Limb (tissue), 2 donors: ENCODE measurements at regions not wholly inside any gene's neighbourhood (a gene's known extent, or its start where the extent isn't known, plus 50 kb on each side); places are given as distances from the start of the nearest gene placed in this dataset.
A peak's percentile ranks its signal among the peaks of the same experiment; 100 is the strongest.
"Not testable (repeated sequence)": the region's sequence is repeated elsewhere in the genome, so short reads cannot be mapped to it uniquely, and the experiment has no call there.

Experiments
- DNase-seq, 2 donors: peaks; one replicate each; pipeline ENCODE4 v3.0.0-alpha.2; 2016; ENCODE audit errors: extremely low spot score in 2 of 2

GRCh38 chr3:145248928-145249327 is 912.1 kb downstream of the PLOD2 start:
- DNase-seq = no peak

- DNase-seq = no peak
These were observed 909.7 kb downstream of the PLOD2 start for GRCh38 chr3:145251311-145251710.

- not testable (repeated sequence) for DNase-seq
These were observed 903.0 kb downstream of the PLOD2 start for GRCh38 chr3:145257967-145258366.

GRCh38 chr3:145259166-145259880 is 901.7 kb downstream of the PLOD2 start:
- no peak for DNase-seq

- DNase-seq = not testable (repeated sequence)
These were observed 897.5 kb downstream of the PLOD2 start for GRCh38 chr3:145263458-145263857.

- no peak for DNase-seq
These were observed 894.6 kb downstream of the PLOD2 start for GRCh38 chr3:145266368-145266767.

GRCh38 chr3:145269106-145269505 is 891.9 kb downstream of the PLOD2 start:
- DNase-seq = no peak

- DNase-seq = peak in 1 of 2 donors; percentile 86
These were observed 888.3 kb downstream of the PLOD2 start for GRCh38 chr3:145272684-145273083.

GRCh38 chr3:145282505-145282904 is 878.5 kb downstream of the PLOD2 start:
- no peak for DNase-seq

- DNase-seq = no peak
These were observed 874.0 kb downstream of the PLOD2 start for GRCh38 chr3:145286937-145287336.

GRCh38 chr3:145290010-145290409 is 871.0 kb downstream of the PLOD2 start:
- DNase-seq = no peak

- no peak for DNase-seq
These were observed 866.4 kb downstream of the PLOD2 start for GRCh38 chr3:145294572-145294971.

- DNase-seq = no peak
These were observed 853.7 kb downstream of the PLOD2 start for GRCh38 chr3:145307272-145307671.

- no peak for DNase-seq
These were observed 847.2 kb downstream of the PLOD2 start for GRCh38 chr3:145313751-145314150.

- not testable (repeated sequence) for DNase-seq
These were observed 844.7 kb downstream of the PLOD2 start for GRCh38 chr3:145316253-145316652.

GRCh38 chr3:145326666-145327065 is 834.3 kb downstream of the PLOD2 start:
- no peak for DNase-seq

- DNase-seq = not testable (repeated sequence)
These were observed 827.6 kb downstream of the PLOD2 start for GRCh38 chr3:145333427-145333826.

- DNase-seq = no peak
These were observed 827.1 kb downstream of the PLOD2 start for GRCh38 chr3:145333931-145334330.

GRCh38 chr3:145355206-145355605 is 805.8 kb downstream of the PLOD2 start:
- no peak for DNase-seq

- no peak for DNase-seq
These were observed 803.5 kb downstream of the PLOD2 start for GRCh38 chr3:145357453-145357852.

GRCh38 chr3:145359040-145359439 is 801.9 kb downstream of the PLOD2 start:
- DNase-seq = no peak

GRCh38 chr3:145368748-145369147 is 792.2 kb downstream of the PLOD2 start:
- no peak for DNase-seq

- no peak for DNase-seq
These were observed 790.1 kb downstream of the PLOD2 start for GRCh38 chr3:145370870-145371269.

- DNase-seq = no peak
These were observed 783.7 kb downstream of the PLOD2 start for GRCh38 chr3:145377301-145377700.
